GM18868 (cell line): ENCODE measurements at regions not wholly inside any gene's neighbourhood (a gene's known extent, or its start where the extent isn't known, plus 50 kb on each side); places are given as distances from the start of the nearest gene placed in this dataset.
A peak's percentile ranks its signal among the peaks of the same experiment; 100 is the strongest.

Experiments used
- ATAC-seq: cut with Tn5 transposase; IDR thresholded peaks from one replicate; pipeline ENCODE4 v1.9.1; 2021; ENCODE audit warnings: mild to moderate bottlenecking, moderate library complexity; ENCODE audit not compliant: unreplicated experiment

- ATAC-seq, result no peak
Measured at GRCh38 chr12:18207266-18207665, 54.1 kb upstream of the PIK3C2G start.

GRCh38 chr12:18206198-18206597 is 55.1 kb upstream of the PIK3C2G start:
- peak; percentile 54 for ATAC-seq

- no peak for ATAC-seq
Measured at GRCh38 chr12:18204053-18204452, 57.3 kb upstream of the PIK3C2G start.

GRCh38 chr12:18192119-18192518 is 69.2 kb upstream of the PIK3C2G start:
- ATAC-seq, result no peak

- ATAC-seq, result no peak
Measured at GRCh38 chr12:18183141-18183540, 78.2 kb upstream of the PIK3C2G start.

GRCh38 chr12:18171571-18171970 is 81.6 kb upstream of the RERGL start:
- no peak for ATAC-seq

- ATAC-seq, result no peak
Measured at GRCh38 chr12:18168016-18168415, 78.0 kb upstream of the RERGL start.

- ATAC-seq, result peak; percentile 39
Measured at GRCh38 chr12:18165889-18166288, 75.9 kb upstream of the RERGL start.

- ATAC-seq, result peak; percentile 98
Measured at GRCh38 chr12:18165422-18165871, 75.5 kb upstream of the RERGL start.

- ATAC-seq, result no peak
Measured at GRCh38 chr12:18160901-18161300, 70.9 kb upstream of the RERGL start.

GRCh38 chr12:18158774-18159557 is 69.0 kb upstream of the RERGL start:
- ATAC-seq, result peak; percentile 88

GRCh38 chr12:18153826-18154225 is 63.8 kb upstream of the RERGL start:
- ATAC-seq, result no peak

- no peak for ATAC-seq
Measured at GRCh38 chr12:18151036-18151435, 61.0 kb upstream of the RERGL start.

GRCh38 chr12:18148961-18149360 is 59.0 kb upstream of the RERGL start:
- ATAC-seq, result no peak

GRCh38 chr12:18146363-18146762 is 56.4 kb upstream of the RERGL start:
- no peak for ATAC-seq

- ATAC-seq, result no peak
Measured at GRCh38 chr12:18145924-18146323, 55.9 kb upstream of the RERGL start.

GRCh38 chr12:18141048-18141982 is 51.3 kb upstream of the RERGL start:
- ATAC-seq, result no peak

GRCh38 chr12:18139989-18140596 is 50.1 kb upstream of the RERGL start:
- ATAC-seq, result peak; percentile 68
